Adrenal gland (tissue), 9 donors: ENCODE measurements at regions not wholly inside any gene's neighbourhood (a gene's known extent, or its start where the extent isn't known, plus 50 kb on each side); places are given as distances from the start of the nearest gene placed in this dataset.

ENCODE experiments used
- DNase-seq, 7 donors: peaks; one replicate each; pipeline ENCODE4 v3.0.0-alpha.2; 2019 to 2020
- H3K27ac ChIP-seq, 5 donors: fragments of 200-600 bp; sonication (generic) in 4 of 5; 1 replicate in 3 of 5; 2 replicates in 2 of 5; pipeline versions ENCODE4 v1.5.1 to v1.8.0; 2016 to 2020; ENCODE audit warnings: mild to moderate bottlenecking in 1 of 5
- H3K27me3 ChIP-seq: fragments of 200-600 bp; 2 replicates; pipeline ENCODE4 v1.8.0; 2021
- H3K36me3 ChIP-seq, 2 donors: fragments of 200-600 bp; replicated peaks in 1 of 2; 1 replicate in 1 of 2; 2 replicates in 1 of 2; pipeline versions ENCODE4 v1.5.1 to v1.8.0; 2018 to 2022
- H3K4me1 ChIP-seq, 2 donors: fragments of 200-600 bp; replicated peaks in 1 of 2; 1 replicate in 1 of 2; 2 replicates in 1 of 2; pipeline versions ENCODE4 v1.5.1 to v1.8.0; 2018 to 2021
- H3K4me3 ChIP-seq, 4 donors: fragments of 200-600 bp; sonication (generic) in 3 of 4; one replicate each; pipeline ENCODE4 v1.5.1; 2016 to 2018
- H3K9me3 ChIP-seq, 3 donors: fragments of 200-600 bp; sonication (generic) in 1 of 3; replicated peaks in 1 of 3; 1 replicate in 2 of 3; 2 replicates in 1 of 3; pipeline versions ENCODE4 v1.5.1 to v1.8.0; 2016 to 2021
- POLR2A ChIP-seq, 2 donors: fragments of 450-650 bp; IDR thresholded peaks; one replicate each; pipeline ENCODE4 v1.6.1; 2017; ENCODE audit warnings: antibody characterized with exemption in 2 of 2, mild to moderate bottlenecking in 2 of 2, moderate library complexity in 1 of 2
- WGBS, 4 donors: extraction: QIAGEN DNeasy Blood & Tissue Kit in 2 of 4; methylation state at CpG; one replicate each; pipeline versions ENCODE4 v1.1.5 to v1.1.7; 2013 to 2017; 5-methylcytosine and 5-hydroxymethylcytosine counted together
- intact Hi-C, 2 donors: fragments of 100-400 bp; cut with DNase I; formaldehyde crosslinking; loops; one replicate each; pipeline versions ENCODE4 v1.14.1 to v1.15.0; 2022 to 2023
- TF ChIP-seq, protein P1 (sequence below), 6 experiments: fragments of 450-650 bp in 4 of 6; fragments of 200-600 bp in 2 of 6; sonication (generic) in 1 of 6; IDR thresholded peaks; 1 replicate in 5 of 6; 2 replicates in 1 of 6; pipeline versions ENCODE4 v1.5.1 to v1.8.0; 2016 to 2021; ENCODE audit warnings: antibody characterized with exemption in 6 of 6, mild to moderate bottlenecking in 2 of 6, moderate library complexity in 1 of 6
- donor health status: healthy with polysubstance abuse.
- donor health status: Bipolar disorder and iron deficiency.
- donor health status: DM: yes; HTN: yes; CAD: no.
- donor health status: DM: no; HTN: no; CAD: no.
- donor health status: DM: no; HTN: no; CAD: no.

DNA sequence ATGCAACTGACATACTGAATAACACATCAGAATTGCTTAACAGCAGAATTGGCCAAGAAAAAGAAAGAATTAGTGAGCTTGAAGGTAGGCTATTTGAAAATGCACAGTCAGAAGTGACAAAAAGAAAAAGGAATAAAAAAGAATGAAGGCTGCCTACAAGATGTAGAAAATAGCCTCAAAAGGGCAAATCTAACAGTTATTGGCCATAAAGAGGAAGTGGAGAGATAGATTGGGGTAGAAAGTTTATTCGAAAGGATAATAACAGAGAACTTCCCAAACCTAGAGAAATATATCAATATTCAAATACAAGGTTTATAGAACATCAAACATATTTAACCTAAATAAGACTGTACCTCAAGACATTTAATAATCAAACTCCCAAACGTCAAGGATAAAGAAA is 67.5 kb downstream of the ATP6V1G3 start:
- Histone ChIP-seq H3K27ac (no peak overlapping the region), H3K27me3 (no peaks in the 10 kb centered on the region), H3K4me3 (no peak overlapping the region), H3K9me3 (no peaks in the 10 kb centered on the region), H3K36me3 (no peaks in the 10 kb centered on the region), H3K4me1 (no peaks in the 10 kb centered on the region)
- DNase-seq: no peak
- 73 to 87% (median 75%) methylated on average over 2 of the region's 2 CpGs for WGBS, 4 donors
- intact Hi-C loops: no loop called here
- TF ChIP-seq, protein P1, sequence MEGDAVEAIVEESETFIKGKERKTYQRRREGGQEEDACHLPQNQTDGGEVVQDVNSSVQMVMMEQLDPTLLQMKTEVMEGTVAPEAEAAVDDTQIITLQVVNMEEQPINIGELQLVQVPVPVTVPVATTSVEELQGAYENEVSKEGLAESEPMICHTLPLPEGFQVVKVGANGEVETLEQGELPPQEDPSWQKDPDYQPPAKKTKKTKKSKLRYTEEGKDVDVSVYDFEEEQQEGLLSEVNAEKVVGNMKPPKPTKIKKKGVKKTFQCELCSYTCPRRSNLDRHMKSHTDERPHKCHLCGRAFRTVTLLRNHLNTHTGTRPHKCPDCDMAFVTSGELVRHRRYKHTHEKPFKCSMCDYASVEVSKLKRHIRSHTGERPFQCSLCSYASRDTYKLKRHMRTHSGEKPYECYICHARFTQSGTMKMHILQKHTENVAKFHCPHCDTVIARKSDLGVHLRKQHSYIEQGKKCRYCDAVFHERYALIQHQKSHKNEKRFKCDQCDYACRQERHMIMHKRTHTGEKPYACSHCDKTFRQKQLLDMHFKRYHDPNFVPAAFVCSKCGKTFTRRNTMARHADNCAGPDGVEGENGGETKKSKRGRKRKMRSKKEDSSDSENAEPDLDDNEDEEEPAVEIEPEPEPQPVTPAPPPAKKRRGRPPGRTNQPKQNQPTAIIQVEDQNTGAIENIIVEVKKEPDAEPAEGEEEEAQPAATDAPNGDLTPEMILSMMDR (IDR thresholded peaks at IDR 0.05): no peak
- TF ChIP-seq POLR2A (IDR thresholded peaks at IDR 0.05): no peak

DNA sequence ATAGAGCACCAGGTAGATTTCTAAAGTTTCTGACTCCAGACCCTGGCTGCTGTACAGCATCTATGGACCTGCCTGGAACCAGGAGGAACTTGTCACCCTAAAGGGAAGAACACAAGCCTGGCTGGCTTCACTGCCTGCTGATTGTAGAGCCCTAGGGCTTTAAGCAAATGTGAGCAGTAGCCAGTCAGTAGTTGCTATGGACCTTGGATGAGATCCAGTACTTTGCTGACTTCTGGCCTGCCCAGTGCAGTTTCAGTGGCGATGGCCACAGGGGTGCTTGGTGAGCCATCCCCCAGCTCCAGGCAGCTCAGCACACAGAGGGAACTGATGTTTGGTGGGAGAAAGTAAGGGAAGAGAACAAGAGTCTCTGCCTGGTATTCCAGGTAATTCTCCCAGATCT is 68.4 kb downstream of the ATP6V1G3 start:
- Histone ChIP-seq H3K9me3 (no peaks in the 10 kb centered on the region), H3K27ac (no peak overlapping the region), H3K4me1 (no peaks in the 10 kb centered on the region), H3K4me3 (no peak overlapping the region), H3K36me3 (no peaks in the 10 kb centered on the region), H3K27me3 (no peaks in the 10 kb centered on the region)
- intact Hi-C loops: no loop called here
- WGBS, 4 donors: 71 to 100% (median 85%) methylated on average over 1 of the region's 1 CpG
- DNase-seq: no peak
- TF ChIP-seq, protein P1 (IDR thresholded peaks at IDR 0.05): no peak
- TF ChIP-seq POLR2A (IDR thresholded peaks at IDR 0.05): no peak

DNA sequence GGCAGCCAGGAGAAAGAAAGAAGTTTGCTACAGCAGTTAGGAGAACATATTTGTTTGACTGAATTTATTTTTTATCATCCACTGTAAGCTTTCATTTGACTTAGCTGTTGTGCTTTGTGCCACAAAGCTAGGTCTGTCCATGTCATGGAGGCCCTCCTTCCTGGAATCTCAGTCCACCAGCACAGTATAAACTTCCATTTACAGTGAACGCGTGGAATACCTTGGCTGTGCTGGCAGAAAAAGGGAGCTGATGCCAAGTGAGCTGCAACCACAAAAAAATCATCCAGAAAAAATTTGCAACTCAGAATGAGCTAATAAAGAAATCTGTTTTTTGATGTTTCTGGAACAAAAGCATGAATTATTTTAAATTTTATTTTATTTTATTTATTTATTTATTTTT is 72.6 kb downstream of the ATP6V1G3 start:
- no peak for DNase-seq
- no peaks in the 10 kb centered on the region for H3K27me3 ChIP-seq
- H3K36me3 ChIP-seq: no peaks in the 10 kb centered on the region
- H3K4me1 ChIP-seq: no peaks in the 10 kb centered on the region
- H3K9me3 ChIP-seq: no peaks in the 10 kb centered on the region
- WGBS, 4 donors: 87 to 95% (median 91%) methylated on average over 2 of the region's 2 CpGs
- H3K27ac ChIP-seq: no peak overlapping the region
- TF ChIP-seq POLR2A (IDR thresholded peaks at IDR 0.05): no peak
- TF ChIP-seq, protein P1 (IDR thresholded peaks at IDR 0.05): no peak
- intact Hi-C loops: loop anchor here (10.0 kb wide), 2 partner anchors 383 to 853 kb away; no protein-coding TSS in a partner anchor
- no peak overlapping the region for H3K4me3 ChIP-seq

DNA sequence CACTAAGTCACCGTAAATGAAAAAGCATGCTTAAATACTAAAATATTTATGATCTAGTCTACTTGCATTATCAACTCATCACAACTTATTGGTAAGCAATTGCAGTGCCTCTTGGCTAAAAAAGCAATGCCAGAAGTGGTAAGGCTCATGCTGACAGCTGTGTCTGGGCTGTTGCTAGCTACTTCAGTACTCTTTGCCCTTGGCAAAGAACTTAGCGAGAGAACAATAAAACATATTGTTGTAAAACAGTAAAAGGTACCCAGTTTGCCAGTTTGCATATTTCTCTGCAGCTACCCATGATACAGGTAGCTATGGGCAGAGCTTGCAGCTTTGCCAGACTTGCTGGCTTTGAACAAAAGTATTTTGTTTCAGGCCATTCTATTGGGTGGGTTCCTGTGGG is 73.1 kb downstream of the ATP6V1G3 start:
- no peak overlapping the region for H3K27ac ChIP-seq
- TF ChIP-seq, protein P1 (IDR thresholded peaks at IDR 0.05): no peak
- no peak for TF ChIP-seq POLR2A (IDR thresholded peaks at IDR 0.05)
- 75 to 84% (median 82%) methylated on average over 2 of the region's 2 CpGs for WGBS, 4 donors
- no peaks in the 10 kb centered on the region for H3K36me3 ChIP-seq
- H3K4me3 ChIP-seq: no peak overlapping the region
- DNase-seq: no peak
- no peaks in the 10 kb centered on the region for H3K27me3 ChIP-seq
- no peaks in the 10 kb centered on the region for H3K9me3 ChIP-seq
- intact Hi-C loops: loop anchor here (10.0 kb wide), 2 partner anchors 383 to 853 kb away; no protein-coding TSS in a partner anchor
- H3K4me1 ChIP-seq: no peaks in the 10 kb centered on the region
